ENCODE measurements at regions not wholly inside any gene's neighbourhood (a gene's known extent, or its start where the extent isn't known, plus 50 kb on each side); places are given as distances from the start of the nearest gene placed in this dataset.

DNA sequence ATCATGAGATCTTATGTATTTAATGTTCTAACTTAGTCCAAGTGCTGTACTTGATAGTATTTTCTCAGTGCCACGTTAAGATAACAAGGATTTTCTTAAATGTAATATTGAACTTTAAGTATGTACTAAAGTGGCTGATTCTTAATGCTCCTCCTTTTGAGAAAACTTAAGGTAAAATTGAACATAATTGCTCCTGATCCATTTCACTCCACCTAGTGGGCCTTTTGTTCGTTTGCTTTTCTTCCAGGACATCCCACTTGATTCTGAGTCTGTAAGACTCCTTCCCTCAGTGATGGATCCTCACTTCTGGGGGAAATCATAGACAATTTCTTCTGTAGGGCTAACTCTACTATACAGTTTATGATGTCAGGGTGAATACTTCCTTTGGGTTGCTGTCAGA lies 173.1 kb downstream of the LMO4 start (continued):
- TF ChIP-seq, protein P1, sequence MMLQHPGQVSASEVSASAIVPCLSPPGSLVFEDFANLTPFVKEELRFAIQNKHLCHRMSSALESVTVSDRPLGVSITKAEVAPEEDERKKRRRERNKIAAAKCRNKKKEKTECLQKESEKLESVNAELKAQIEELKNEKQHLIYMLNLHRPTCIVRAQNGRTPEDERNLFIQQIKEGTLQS (CRISPR knock-in tag; conservative IDR thresholded peaks at IDR 0.05), result no peak
- TF ChIP-seq PRRX2 (CRISPR knock-in tag; IDR thresholded peaks at IDR 0.05) (no peak), ZNF317 (CRISPR knock-in tag; IDR thresholded peaks at IDR 0.05; ENCODE audit: borderline replicate concordance, low read depth) (no peak), ZNF671 (CRISPR knock-in tag; IDR thresholded peaks at IDR 0.05) (no peak)

DNA sequence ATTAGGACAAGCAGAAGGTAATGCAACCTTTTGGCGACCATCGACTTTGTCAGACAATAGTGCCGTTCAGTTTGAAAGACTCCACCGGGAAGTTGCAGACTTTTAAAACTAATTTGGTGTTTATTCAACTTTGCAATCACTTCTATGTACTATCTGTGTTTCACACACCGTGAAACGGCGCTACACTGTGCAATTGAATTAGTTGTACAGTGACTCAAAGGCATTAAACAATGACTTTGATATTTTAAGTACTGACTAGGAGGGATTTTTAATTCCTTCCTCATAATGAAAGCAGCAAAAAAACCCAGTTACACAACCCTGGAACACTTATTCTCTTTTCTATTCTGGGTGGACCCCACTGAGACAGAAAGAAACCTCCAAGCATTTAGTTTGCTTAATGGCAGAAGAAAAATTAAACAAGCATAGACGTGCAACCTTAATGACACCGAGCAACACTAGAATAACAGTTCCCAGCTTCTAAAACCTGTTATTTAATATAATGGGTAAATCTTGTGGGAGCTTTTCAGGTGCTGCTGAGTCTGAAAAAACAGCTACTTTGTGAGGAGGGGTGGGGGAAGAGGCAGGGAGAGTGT lies 176.8 kb downstream of the LMO4 start:
- ChIA-PET POLR2A (no interaction called here), CTCF (no interaction called here)
- no peak for DNase-seq (ENCODE audit: low spot score)
- no peak for ATAC-seq
- Mint-ChIP-seq H3K36me3 (no peaks in the 10 kb centered on the region), H3K27ac (no peak overlapping the region), H3K4me1 (peaks cover 10% of the 10 kb centered on the region; the same call in 1 of the 2 replicates), H3K4me3 (no peak overlapping the region), H3K27me3 (ENCODE audit: low read depth) (no peaks in the 10 kb centered on the region), H3K9me3 (peaks cover 10% of the 10 kb centered on the region)
- no peak for TF ChIP-seq ZNF263 (CRISPR knock-in tag; IDR thresholded peaks at IDR 0.05; ENCODE audit: low read depth)
- no peak for TF ChIP-seq SMAD3 (CRISPR knock-in tag; IDR thresholded peaks at IDR 0.05; ENCODE audit: borderline replicate concordance)
- no peak for TF ChIP-seq FOXK1 (CRISPR knock-in tag; IDR thresholded peaks at IDR 0.05)
- no peak for TF ChIP-seq CREM (CRISPR knock-in tag; IDR thresholded peaks at IDR 0.05)

DNA sequence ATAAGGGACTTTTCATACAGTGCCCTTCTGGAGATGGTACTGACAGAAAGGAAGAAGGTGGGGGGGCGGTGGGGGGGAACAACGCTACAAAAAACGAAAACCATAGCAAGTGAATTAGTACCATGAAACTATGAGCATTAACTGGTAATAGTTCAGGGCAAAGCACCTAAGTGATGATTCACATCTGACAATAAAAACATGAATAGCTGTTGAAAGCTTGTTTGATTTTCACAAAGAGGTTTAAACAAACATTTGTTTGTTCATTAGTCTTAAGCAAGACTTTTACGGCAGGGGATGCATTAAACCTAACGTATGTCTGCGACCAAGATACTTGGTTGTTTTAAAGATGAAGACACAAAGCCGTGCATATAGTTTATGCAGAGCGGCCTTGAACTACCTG lies 177.5 kb downstream of the LMO4 start:
- no peak overlapping the region for H3K4me3 Mint-ChIP-seq
- no peak overlapping the region for H3K27ac Mint-ChIP-seq
- H3K9me3 Mint-ChIP-seq, result peaks cover 10% of the 10 kb centered on the region
- ATAC-seq (no peak), DNase-seq (ENCODE audit: low spot score) (no peak)
- no peaks in the 10 kb centered on the region for H3K27me3 Mint-ChIP-seq (ENCODE audit: low read depth)
- H3K4me1 Mint-ChIP-seq, result peaks cover 10% of the 10 kb centered on the region; the same call in 1 of the 2 replicates
- ChIA-PET CTCF (no interaction called here), POLR2A (no interaction called here)
- no peak for TF ChIP-seq NR1H2 (CRISPR knock-in tag; IDR thresholded peaks at IDR 0.05)
- TF ChIP-seq, protein P2, sequence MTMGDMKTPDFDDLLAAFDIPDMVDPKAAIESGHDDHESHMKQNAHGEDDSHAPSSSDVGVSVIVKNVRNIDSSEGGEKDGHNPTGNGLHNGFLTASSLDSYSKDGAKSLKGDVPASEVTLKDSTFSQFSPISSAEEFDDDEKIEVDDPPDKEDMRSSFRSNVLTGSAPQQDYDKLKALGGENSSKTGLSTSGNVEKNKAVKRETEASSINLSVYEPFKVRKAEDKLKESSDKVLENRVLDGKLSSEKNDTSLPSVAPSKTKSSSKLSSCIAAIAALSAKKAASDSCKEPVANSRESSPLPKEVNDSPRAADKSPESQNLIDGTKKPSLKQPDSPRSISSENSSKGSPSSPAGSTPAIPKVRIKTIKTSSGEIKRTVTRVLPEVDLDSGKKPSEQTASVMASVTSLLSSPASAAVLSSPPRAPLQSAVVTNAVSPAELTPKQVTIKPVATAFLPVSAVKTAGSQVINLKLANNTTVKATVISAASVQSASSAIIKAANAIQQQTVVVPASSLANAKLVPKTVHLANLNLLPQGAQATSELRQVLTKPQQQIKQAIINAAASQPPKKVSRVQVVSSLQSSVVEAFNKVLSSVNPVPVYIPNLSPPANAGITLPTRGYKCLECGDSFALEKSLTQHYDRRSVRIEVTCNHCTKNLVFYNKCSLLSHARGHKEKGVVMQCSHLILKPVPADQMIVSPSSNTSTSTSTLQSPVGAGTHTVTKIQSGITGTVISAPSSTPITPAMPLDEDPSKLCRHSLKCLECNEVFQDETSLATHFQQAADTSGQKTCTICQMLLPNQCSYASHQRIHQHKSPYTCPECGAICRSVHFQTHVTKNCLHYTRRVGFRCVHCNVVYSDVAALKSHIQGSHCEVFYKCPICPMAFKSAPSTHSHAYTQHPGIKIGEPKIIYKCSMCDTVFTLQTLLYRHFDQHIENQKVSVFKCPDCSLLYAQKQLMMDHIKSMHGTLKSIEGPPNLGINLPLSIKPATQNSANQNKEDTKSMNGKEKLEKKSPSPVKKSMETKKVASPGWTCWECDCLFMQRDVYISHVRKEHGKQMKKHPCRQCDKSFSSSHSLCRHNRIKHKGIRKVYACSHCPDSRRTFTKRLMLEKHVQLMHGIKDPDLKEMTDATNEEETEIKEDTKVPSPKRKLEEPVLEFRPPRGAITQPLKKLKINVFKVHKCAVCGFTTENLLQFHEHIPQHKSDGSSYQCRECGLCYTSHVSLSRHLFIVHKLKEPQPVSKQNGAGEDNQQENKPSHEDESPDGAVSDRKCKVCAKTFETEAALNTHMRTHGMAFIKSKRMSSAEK (CRISPR knock-in tag; IDR thresholded peaks at IDR 0.05; ENCODE audit: borderline replicate concordance), result no peak
- TF ChIP-seq, protein P1 (CRISPR knock-in tag; conservative IDR thresholded peaks at IDR 0.05), result no peak
- TF ChIP-seq, protein P3, sequence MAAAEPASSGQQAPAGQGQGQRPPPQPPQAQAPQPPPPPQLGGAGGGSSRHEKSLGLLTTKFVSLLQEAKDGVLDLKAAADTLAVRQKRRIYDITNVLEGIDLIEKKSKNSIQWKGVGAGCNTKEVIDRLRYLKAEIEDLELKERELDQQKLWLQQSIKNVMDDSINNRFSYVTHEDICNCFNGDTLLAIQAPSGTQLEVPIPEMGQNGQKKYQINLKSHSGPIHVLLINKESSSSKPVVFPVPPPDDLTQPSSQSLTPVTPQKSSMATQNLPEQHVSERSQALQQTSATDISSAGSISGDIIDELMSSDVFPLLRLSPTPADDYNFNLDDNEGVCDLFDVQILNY (CRISPR knock-in tag; IDR thresholded peaks at IDR 0.05), result no peak
- no peaks in the 10 kb centered on the region for H3K36me3 Mint-ChIP-seq

DNA sequence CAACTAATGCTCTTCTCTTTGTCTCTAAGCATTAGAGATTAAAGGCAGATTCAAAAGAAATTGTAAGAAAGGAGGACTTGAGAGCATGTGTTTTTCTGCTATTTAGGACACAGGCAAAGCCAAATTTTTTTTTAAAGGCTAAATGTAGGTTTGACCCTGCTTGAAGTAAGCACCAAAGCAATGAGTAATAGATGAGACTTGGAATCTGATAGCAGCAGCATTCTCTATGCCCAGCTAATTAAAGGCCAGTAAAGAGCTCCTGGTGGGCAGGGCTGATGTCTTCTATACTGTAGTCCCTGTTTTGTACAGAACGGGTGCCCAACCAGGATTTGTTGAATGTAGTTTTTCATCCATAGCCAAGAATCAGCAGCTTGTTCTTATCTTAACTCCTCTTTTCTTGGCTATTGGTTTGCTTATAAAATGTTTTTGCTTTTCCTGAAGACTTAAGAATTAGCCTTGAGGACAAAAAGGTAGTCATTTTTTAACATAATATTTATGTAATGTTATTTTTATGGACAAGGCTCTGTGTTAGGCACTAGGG lies 179.6 kb downstream of the LMO4 start:
- DNase-seq (ENCODE audit: low spot score) (no peak), ATAC-seq (no peak)
- peaks cover 16% of the 10 kb centered on the region for H3K4me1 Mint-ChIP-seq
- no peaks in the 10 kb centered on the region for H3K27me3 Mint-ChIP-seq (ENCODE audit: low read depth)
- 0 out of 2 replicates have a peak, but pooled peaks cover 2% of the 10 kb centered on the region for H3K9me3 Mint-ChIP-seq
- no peaks in the 10 kb centered on the region for H3K36me3 Mint-ChIP-seq
- ChIA-PET CTCF (no interaction called here), POLR2A (no interaction called here)
- H3K4me3 Mint-ChIP-seq, result no peak overlapping the region
- no peak overlapping the region for H3K27ac Mint-ChIP-seq
- TF ChIP-seq GTF2I (CRISPR knock-in tag; conservative IDR thresholded peaks at IDR 0.05) (no peak), CBFB (CRISPR knock-in tag; IDR thresholded peaks at IDR 0.05; ENCODE audit: low read depth) (no peak), JUN (CRISPR knock-in tag; IDR thresholded peaks at IDR 0.05) (no peak)
- TF ChIP-seq, protein P4, sequence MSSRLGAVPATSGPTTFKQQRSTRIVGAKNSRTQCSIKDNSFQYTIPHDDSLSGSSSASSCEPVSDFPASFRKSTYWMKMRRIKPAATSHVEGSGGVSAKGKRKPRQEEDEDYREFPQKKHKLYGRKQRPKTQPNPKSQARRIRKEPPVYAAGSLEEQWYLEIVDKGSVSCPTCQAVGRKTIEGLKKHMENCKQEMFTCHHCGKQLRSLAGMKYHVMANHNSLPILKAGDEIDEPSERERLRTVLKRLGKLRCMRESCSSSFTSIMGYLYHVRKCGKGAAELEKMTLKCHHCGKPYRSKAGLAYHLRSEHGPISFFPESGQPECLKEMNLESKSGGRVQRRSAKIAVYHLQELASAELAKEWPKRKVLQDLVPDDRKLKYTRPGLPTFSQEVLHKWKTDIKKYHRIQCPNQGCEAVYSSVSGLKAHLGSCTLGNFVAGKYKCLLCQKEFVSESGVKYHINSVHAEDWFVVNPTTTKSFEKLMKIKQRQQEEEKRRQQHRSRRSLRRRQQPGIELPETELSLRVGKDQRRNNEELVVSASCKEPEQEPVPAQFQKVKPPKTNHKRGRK (CRISPR knock-in tag; IDR thresholded peaks at IDR 0.05; ENCODE audit: borderline replicate concordance), result no peak
- TF ChIP-seq, protein P5, sequence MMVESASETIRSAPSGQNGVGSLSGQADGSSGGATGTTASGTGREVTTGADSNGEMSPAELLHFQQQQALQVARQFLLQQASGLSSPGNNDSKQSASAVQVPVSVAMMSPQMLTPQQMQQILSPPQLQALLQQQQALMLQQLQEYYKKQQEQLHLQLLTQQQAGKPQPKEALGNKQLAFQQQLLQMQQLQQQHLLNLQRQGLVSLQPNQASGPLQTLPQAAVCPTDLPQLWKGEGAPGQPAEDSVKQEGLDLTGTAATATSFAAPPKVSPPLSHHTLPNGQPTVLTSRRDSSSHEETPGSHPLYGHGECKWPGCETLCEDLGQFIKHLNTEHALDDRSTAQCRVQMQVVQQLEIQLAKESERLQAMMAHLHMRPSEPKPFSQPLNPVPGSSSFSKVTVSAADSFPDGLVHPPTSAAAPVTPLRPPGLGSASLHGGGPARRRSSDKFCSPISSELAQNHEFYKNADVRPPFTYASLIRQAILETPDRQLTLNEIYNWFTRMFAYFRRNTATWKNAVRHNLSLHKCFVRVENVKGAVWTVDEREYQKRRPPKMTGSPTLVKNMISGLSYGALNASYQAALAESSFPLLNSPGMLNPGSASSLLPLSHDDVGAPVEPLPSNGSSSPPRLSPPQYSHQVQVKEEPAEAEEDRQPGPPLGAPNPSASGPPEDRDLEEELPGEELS (CRISPR knock-in tag; IDR thresholded peaks at IDR 0.05), result no peak
- TF ChIP-seq, protein P6, sequence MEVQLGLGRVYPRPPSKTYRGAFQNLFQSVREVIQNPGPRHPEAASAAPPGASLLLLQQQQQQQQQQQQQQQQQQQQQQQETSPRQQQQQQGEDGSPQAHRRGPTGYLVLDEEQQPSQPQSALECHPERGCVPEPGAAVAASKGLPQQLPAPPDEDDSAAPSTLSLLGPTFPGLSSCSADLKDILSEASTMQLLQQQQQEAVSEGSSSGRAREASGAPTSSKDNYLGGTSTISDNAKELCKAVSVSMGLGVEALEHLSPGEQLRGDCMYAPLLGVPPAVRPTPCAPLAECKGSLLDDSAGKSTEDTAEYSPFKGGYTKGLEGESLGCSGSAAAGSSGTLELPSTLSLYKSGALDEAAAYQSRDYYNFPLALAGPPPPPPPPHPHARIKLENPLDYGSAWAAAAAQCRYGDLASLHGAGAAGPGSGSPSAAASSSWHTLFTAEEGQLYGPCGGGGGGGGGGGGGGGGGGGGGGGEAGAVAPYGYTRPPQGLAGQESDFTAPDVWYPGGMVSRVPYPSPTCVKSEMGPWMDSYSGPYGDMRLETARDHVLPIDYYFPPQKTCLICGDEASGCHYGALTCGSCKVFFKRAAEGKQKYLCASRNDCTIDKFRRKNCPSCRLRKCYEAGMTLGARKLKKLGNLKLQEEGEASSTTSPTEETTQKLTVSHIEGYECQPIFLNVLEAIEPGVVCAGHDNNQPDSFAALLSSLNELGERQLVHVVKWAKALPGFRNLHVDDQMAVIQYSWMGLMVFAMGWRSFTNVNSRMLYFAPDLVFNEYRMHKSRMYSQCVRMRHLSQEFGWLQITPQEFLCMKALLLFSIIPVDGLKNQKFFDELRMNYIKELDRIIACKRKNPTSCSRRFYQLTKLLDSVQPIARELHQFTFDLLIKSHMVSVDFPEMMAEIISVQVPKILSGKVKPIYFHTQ (CRISPR knock-in tag; IDR thresholded peaks at IDR 0.05), result no peak
